ENCODE measurements at regions not wholly inside any gene's neighbourhood (a gene's known extent, or its start where the extent isn't known, plus 50 kb on each side); places are given as distances from the start of the nearest gene placed in this dataset.

DNA sequence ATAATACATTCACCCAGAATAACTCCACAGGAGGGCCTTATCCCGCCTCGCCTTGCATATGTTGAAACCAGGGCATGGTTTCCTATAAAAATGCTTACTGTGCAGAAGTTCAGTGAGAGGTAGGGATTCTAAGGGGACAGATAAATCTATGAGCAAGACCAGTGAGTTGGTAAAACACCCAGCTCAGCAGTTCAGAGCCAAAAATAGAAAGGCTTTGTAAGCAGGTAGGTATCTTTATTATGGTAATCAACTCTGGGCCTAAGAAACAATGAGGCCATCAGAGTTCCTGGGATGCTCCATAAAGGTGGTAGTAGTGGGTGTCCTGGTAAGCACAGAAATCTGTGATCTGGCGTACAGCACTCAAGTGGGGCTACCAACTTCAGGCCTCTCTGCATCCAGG is 549.4 kb upstream of the CDH5 start:
- DNase-seq (ENCODE audit: low read depth in 1 of 2, low spot score in 2 of 2) = peak in 1 of 2 experiments; percentile 15
- H2AFZ ChIP-seq (ENCODE audit: low read length) = no peak overlapping the region
- no peak overlapping the region for H2BK12ac ChIP-seq (ENCODE audit: low read depth, low read length)
- H3K4me1 ChIP-seq (replicated peaks in 1 of 4; ENCODE audit: control insufficient read depth in 3 of 4, insufficient read depth in 4 of 4, low read length in 3 of 4) = peaks cover 0 to 12% (median 6%) of the 10 kb centered on the region in 4 experiments; a peak in 5 of 7 replicates
- no peak overlapping the region for H2BK120ac ChIP-seq (replicated peaks; ENCODE audit: low read depth, low read length)
- H3K36me3 ChIP-seq (ENCODE audit: control insufficient read depth in 2 of 4, insufficient read depth in 4 of 4, low read length in 3 of 4) = no peaks in the 10 kb centered on the region
- no peak overlapping the region for H3K14ac ChIP-seq (ENCODE audit: insufficient read length)
- H2AK5ac ChIP-seq (ENCODE audit: low read depth, low read length) = no peak overlapping the region
- no peak overlapping the region for H3K56ac ChIP-seq (replicated peaks; ENCODE audit: insufficient read length, low read depth, low read length)
- 0 out of 2 replicates have a peak overlapping the region, but pooled peaks have one; percentile 19 for H3K27ac ChIP-seq (ENCODE audit: low read depth, low read length)
- peak overlapping the region; percentile 54 to 62 for H3K4me2 ChIP-seq (ENCODE audit: insufficient read depth in 1 of 2, low read depth in 2 of 2, low read length in 2 of 2)
- no peaks in the 10 kb centered on the region for H3K79me2 ChIP-seq (ENCODE audit: control insufficient read depth in 1 of 2, insufficient read depth in 2 of 2, low read length in 2 of 2)
- no peaks in the 10 kb centered on the region; a peak in 1 of 4 replicates for H3K9me3 ChIP-seq (ENCODE audit: insufficient read depth in 2 of 2, low read depth in 1 of 2, low read length in 1 of 2)
- no peak overlapping the region for H3K18ac ChIP-seq (ENCODE audit: extremely low read depth, low read length)
- H3K9ac ChIP-seq (replicated peaks in 1 of 4; ENCODE audit: extremely low read depth in 1 of 4, low read depth in 3 of 4, low read length in 3 of 4) = no peak overlapping the region
- POLR2A ChIA-PET (ENCODE audit: partially characterized antibody) = no interaction called here
- CTCF ChIA-PET (ENCODE audit: partially characterized antibody) = no interaction called here
- no peaks in the 10 kb centered on the region for H4K20me1 ChIP-seq (replicated peaks in 1 of 2; ENCODE audit: control insufficient read depth in 1 of 2, insufficient read depth in 2 of 2, low read length in 2 of 2)
- H2BK5ac ChIP-seq (ENCODE audit: low read depth, low read length) = peak overlapping the region; percentile 87; the same call in 1 of the 2 replicates
- H4K8ac ChIP-seq (ENCODE audit: extremely low read depth, insufficient read depth, low read length) = no peak overlapping the region
- no peak overlapping the region for H3K23ac ChIP-seq (ENCODE audit: insufficient read length)
- H2BK20ac ChIP-seq (ENCODE audit: low read length) = no peak overlapping the region
- H4K91ac ChIP-seq (replicated peaks; ENCODE audit: insufficient read length, low read length) = no peak overlapping the region
- no peak overlapping the region for H4K5ac ChIP-seq (ENCODE audit: insufficient read length, low read depth, low read length)
- no peak overlapping the region for H3K4ac ChIP-seq (replicated peaks; ENCODE audit: insufficient read length, low read depth, low read length)
- no peaks in the 10 kb centered on the region for H3K27me3 ChIP-seq (replicated peaks in 1 of 4; ENCODE audit: control insufficient read depth in 3 of 4, extremely low read depth in 1 of 4, insufficient read depth in 3 of 4, low read length in 3 of 4)
- no peaks in the 10 kb centered on the region; the same call in 1 of the 2 replicates for H3K23me2 ChIP-seq (ENCODE audit: low read depth, low read length)
- no peak overlapping the region for H2BK15ac ChIP-seq (ENCODE audit: low read length)
- FAIRE-seq = peak; percentile 19
- peak overlapping the region in 2 of 4 experiments; percentile 8 to 44; a peak in 4 of 8 replicates for H3K4me3 ChIP-seq (ENCODE audit: extremely low read depth in 1 of 4, insufficient read depth in 2 of 4, low read depth in 3 of 4, low read length in 4 of 4)
- no peaks in the 10 kb centered on the region for H3K79me1 ChIP-seq (ENCODE audit: low read depth, low read length)
- 65% methylated on average over 3 of the region's 3 CpGs; no CpG with 5 or more reads in 1 of the 2 experiments for WGBS, 2 experiments (ENCODE audit: extremely low coverage in 1 of 2, insufficient coverage in 1 of 2, insufficient read length in 1 of 2, insufficient replicate concordance in 2 of 2, low coverage in 1 of 2, low lambda C conversion rate in 2 of 2, missing lambda C conversion rate in 1 of 2)
- TF ChIP-seq CTBP2 (IDR thresholded peaks at IDR 0.05; ENCODE audit: borderline replicate concordance, insufficient read depth, insufficient read length, low read length) = no peak
- no peak for TF ChIP-seq HDAC6 (IDR thresholded peaks at IDR 0.05; ENCODE audit: low read depth, low read length)
- TF ChIP-seq CHD2 (IDR thresholded peaks at IDR 0.05; ENCODE audit: low read length) = no peak
- TF ChIP-seq SIN3A (conservative IDR thresholded peaks at IDR 0.05 in 1 of 2, IDR thresholded peaks at IDR 0.05 in 1 of 2; ENCODE audit: low read depth in 1 of 2, low read length in 2 of 2) = no peak
- TF ChIP-seq, protein P1, sequence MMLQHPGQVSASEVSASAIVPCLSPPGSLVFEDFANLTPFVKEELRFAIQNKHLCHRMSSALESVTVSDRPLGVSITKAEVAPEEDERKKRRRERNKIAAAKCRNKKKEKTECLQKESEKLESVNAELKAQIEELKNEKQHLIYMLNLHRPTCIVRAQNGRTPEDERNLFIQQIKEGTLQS (IDR thresholded peaks at IDR 0.05; ENCODE audit: insufficient read depth, low read depth, low read length) = no peak
- TF ChIP-seq SP1 (IDR thresholded peaks at IDR 0.05; ENCODE audit: low read depth, low read length) = peak; percentile 45; the same call in 1 of the 2 replicates
- TF ChIP-seq ASH2L (IDR thresholded peaks at IDR 0.05; ENCODE audit: low read length) = peak; percentile 51
- TF ChIP-seq BCL11A (IDR thresholded peaks at IDR 0.05; ENCODE audit: low read depth in 2 of 2, low read length in 2 of 2) = no peak
- TF ChIP-seq, protein P2, sequence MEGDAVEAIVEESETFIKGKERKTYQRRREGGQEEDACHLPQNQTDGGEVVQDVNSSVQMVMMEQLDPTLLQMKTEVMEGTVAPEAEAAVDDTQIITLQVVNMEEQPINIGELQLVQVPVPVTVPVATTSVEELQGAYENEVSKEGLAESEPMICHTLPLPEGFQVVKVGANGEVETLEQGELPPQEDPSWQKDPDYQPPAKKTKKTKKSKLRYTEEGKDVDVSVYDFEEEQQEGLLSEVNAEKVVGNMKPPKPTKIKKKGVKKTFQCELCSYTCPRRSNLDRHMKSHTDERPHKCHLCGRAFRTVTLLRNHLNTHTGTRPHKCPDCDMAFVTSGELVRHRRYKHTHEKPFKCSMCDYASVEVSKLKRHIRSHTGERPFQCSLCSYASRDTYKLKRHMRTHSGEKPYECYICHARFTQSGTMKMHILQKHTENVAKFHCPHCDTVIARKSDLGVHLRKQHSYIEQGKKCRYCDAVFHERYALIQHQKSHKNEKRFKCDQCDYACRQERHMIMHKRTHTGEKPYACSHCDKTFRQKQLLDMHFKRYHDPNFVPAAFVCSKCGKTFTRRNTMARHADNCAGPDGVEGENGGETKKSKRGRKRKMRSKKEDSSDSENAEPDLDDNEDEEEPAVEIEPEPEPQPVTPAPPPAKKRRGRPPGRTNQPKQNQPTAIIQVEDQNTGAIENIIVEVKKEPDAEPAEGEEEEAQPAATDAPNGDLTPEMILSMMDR (IDR thresholded peaks at IDR 0.05; ENCODE audit: control extremely low read depth in 1 of 3, insufficient read depth in 1 of 3, low read depth in 1 of 3, low read length in 3 of 3) = no peak
- TF ChIP-seq POU5F1 (IDR thresholded peaks at IDR 0.05; ENCODE audit: low read depth, low read length) = peak; percentile 67; the same call in 1 of the 2 replicates
- TF ChIP-seq NANOG (IDR thresholded peaks at IDR 0.05; ENCODE audit: insufficient read depth, low read depth, low read length, poor library complexity, severe bottlenecking) = peak; percentile 88

Measured in H1 (cell line).